Keratinocyte (primary cell): ENCODE measurements at regions not wholly inside any gene's neighbourhood (a gene's known extent, or its start where the extent isn't known, plus 50 kb on each side); places are given as distances from the start of the nearest gene placed in this dataset.

ENCODE experiments used
- DNase-seq: peaks from one replicate; pipeline ENCODE4 v3.0.0-alpha.2; 2011; ENCODE audit warnings: low read depth, missing footprints, low spot score
- FAIRE-seq: peaks from 2 replicates; lab custom pipeline; 2011; peaks lifted over from hg19 to GRCh38; lab: Jason Lieb, UNC
- H2AFZ ChIP-seq: 2 replicates; pipeline ENCODE4 v1.6.0; 2012; ENCODE audit warnings: low read length, control low read depth, inconsistent platforms; ENCODE audit not compliant: control insufficient read depth
- H3K27ac ChIP-seq: 2 replicates; pipeline ENCODE4 v1.5.1; 2011; ENCODE audit warnings: low read length; ENCODE audit not compliant: control insufficient read depth, insufficient read depth
- H3K27me3 ChIP-seq: 3 replicates; pipeline ENCODE4 v1.6.0; 2011; ENCODE audit warnings: low read length; ENCODE audit not compliant: control insufficient read depth, insufficient read depth; ENCODE audit errors: extremely low read depth
- H3K36me3 ChIP-seq, 2 experiments: 2 replicates in 1 of 2; 3 replicates in 1 of 2; pipeline ENCODE4 v1.5.1; 2011; ENCODE audit warnings: low read length in 2 of 2, mild to moderate bottlenecking in 1 of 2; ENCODE audit not compliant: control insufficient read depth in 2 of 2, insufficient read depth in 2 of 2; ENCODE audit errors: extremely low read depth in 1 of 2
- H3K4me1 ChIP-seq: 3 replicates; pipeline ENCODE4 v1.5.1; 2011; ENCODE audit warnings: low read length; ENCODE audit not compliant: control insufficient read depth, insufficient read depth; ENCODE audit errors: extremely low read depth
- H3K4me2 ChIP-seq: 3 replicates; pipeline ENCODE4 v1.6.0; 2011; ENCODE audit warnings: low read depth, low read length; ENCODE audit not compliant: control insufficient read depth, insufficient read depth; ENCODE audit errors: extremely low read depth
- H3K4me3 ChIP-seq, 3 experiments: fragments of 200-600 bp in 1 of 3; sonication (generic) in 1 of 3; 2 replicates in 2 of 3; 3 replicates in 1 of 3; pipeline ENCODE4 v1.5.1; 2011 to 2016; ENCODE audit warnings: low read length in 3 of 3, mild to moderate bottlenecking in 3 of 3, control low read depth in 2 of 3, inconsistent platforms in 1 of 3, low read depth in 1 of 3, mixed read lengths in 1 of 3, mixed run types in 1 of 3, moderate library complexity in 1 of 3; ENCODE audit not compliant: control insufficient read depth in 2 of 3, insufficient read depth in 2 of 3; ENCODE audit errors: extremely low read depth in 1 of 3
- H3K79me2 ChIP-seq: 2 replicates; pipeline ENCODE4 v1.6.0; 2012; ENCODE audit warnings: low read length; ENCODE audit not compliant: control insufficient read depth, insufficient read depth
- H3K9ac ChIP-seq: 3 replicates; pipeline ENCODE4 v1.6.0; 2011; ENCODE audit warnings: low read length; ENCODE audit not compliant: control insufficient read depth, insufficient read depth; ENCODE audit errors: extremely low read depth
- H3K9me1 ChIP-seq: 3 replicates; pipeline ENCODE4 v1.6.0; 2011; ENCODE audit warnings: low read length; ENCODE audit not compliant: control insufficient read depth, insufficient read depth; ENCODE audit errors: extremely low read depth
- H3K9me3 ChIP-seq: 2 replicates; pipeline ENCODE4 v1.5.1; 2012; ENCODE audit warnings: low read depth, low read length; ENCODE audit not compliant: control insufficient read depth
- H4K20me1 ChIP-seq: 3 replicates; pipeline ENCODE4 v1.6.0; 2011; ENCODE audit warnings: low read length; ENCODE audit not compliant: control insufficient read depth, insufficient read depth; ENCODE audit errors: extremely low read depth
- CTCF ChIP-seq, 3 experiments: IDR thresholded peaks in 1 of 3; conservative IDR thresholded peaks in 1 of 3; optimal IDR thresholded peaks in 1 of 3; 2 replicates in 2 of 3; 3 replicates in 1 of 3; pipeline versions ENCODE3 to v1.5.1; 2011; ENCODE audit warnings: low read length in 3 of 3, mild to moderate bottlenecking in 3 of 3, moderate library complexity in 2 of 3, control low read depth in 1 of 3, inconsistent platforms in 1 of 3; ENCODE audit not compliant: insufficient read depth in 2 of 3; ENCODE audit errors: extremely low read depth in 1 of 3
- EZH2 ChIP-seq: IDR thresholded peaks from one replicate; pipeline ENCODE4 v1.6.1; 2012; ENCODE audit warnings: inconsistent platforms, mild to moderate bottlenecking, low read length, moderate library complexity
- dilution Hi-C: fragments of 300-500 bp; cut with MboI; formaldehyde crosslinking; loops from one replicate; pipeline ENCODE4 v1.7.0; 2020; ENCODE audit warnings: low sequenced_read_pairs; ENCODE audit not compliant: extremely low pct_ligation_motif_present

- no peak for TF ChIP-seq EZH2
- no peak for TF ChIP-seq CTCF (optimal IDR thresholded peaks at IDR 0.05 in 1 of 3, IDR thresholded peaks at IDR 0.05 in 1 of 3, conservative IDR thresholded peaks at IDR 0.05 in 1 of 3; ENCODE audit: extremely low read depth in 1 of 3, insufficient read depth in 2 of 3, low read length in 3 of 3)
- H3K4me3 ChIP-seq: no peak overlapping the region
- dilution Hi-C loops: no loop called here
- H3K27me3 ChIP-seq: no peaks in the 10 kb centered on the region
- no peaks in the 10 kb centered on the region for H3K36me3 ChIP-seq
- H3K9me1 ChIP-seq: no peaks in the 10 kb centered on the region
- no peaks in the 10 kb centered on the region for H3K79me2 ChIP-seq
- no peak overlapping the region for H3K4me2 ChIP-seq
- FAIRE-seq: no peak
- DNase-seq: no peak
- no peak overlapping the region for H3K27ac ChIP-seq
- H3K4me1 ChIP-seq: peaks cover 5% of the 10 kb centered on the region
- no peak overlapping the region for H3K9ac ChIP-seq
- no peaks in the 10 kb centered on the region for H4K20me1 ChIP-seq
- no peak overlapping the region for H2AFZ ChIP-seq
- no peaks in the 10 kb centered on the region for H3K9me3 ChIP-seq
Observed at GRCh38 chr20:55266361-55266760, 739.0 kb downstream of the CBLN4 start.

DNA sequence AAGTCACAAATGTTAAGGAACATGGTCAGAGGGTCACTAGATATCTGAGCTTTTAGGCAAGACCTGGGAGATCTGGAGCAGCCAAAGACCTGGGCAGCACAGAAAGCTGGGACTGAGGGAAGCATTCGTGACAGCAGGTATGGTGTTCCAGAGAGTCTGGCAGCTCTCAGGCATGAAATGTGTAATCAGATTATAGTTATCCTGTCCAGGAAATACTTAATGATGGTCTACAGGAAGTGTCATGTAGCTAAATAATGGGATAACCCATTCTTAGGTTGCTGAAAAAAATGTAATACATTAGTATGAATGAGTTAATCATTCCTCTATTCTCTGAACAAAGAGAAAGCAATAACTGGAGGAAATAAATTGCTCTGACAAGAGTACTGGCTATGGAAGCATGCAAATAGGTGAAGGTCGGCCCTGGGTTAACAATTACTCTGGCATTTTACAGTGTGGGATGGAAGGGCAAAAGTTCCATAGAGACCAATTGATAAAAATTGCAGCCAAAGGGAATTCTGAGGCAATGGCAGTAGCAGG lies 740.5 kb downstream of the CBLN4 start:
- Histone ChIP-seq H3K36me3 (no peaks in the 10 kb centered on the region), H3K4me1 (peaks cover under 1% of the 10 kb centered on the region), H3K79me2 (no peaks in the 10 kb centered on the region), H4K20me1 (no peaks in the 10 kb centered on the region), H2AFZ (no peak overlapping the region), H3K4me3 (no peak overlapping the region), H3K4me2 (no peak overlapping the region), H3K9me1 (no peaks in the 10 kb centered on the region), H3K27ac (no peak overlapping the region), H3K27me3 (no peaks in the 10 kb centered on the region), H3K9me3 (no peaks in the 10 kb centered on the region), H3K9ac (no peak overlapping the region)
- dilution Hi-C loops: no loop called here
- DNase-seq (no peak), FAIRE-seq (no peak)
- TF ChIP-seq EZH2 (no peak), CTCF (optimal IDR thresholded peaks at IDR 0.05 in 1 of 3, IDR thresholded peaks at IDR 0.05 in 1 of 3, conservative IDR thresholded peaks at IDR 0.05 in 1 of 3; ENCODE audit: extremely low read depth in 1 of 3, insufficient read depth in 2 of 3, low read length in 3 of 3) (no peak)
